Loucy (cell line): ENCODE measurements at regions not wholly inside any gene's neighbourhood (a gene's known extent, or its start where the extent isn't known, plus 50 kb on each side); places are given as distances from the start of the nearest gene placed in this dataset.

Source experiments
- H2AFZ ChIP-seq: fragments of 200-600 bp; sonication (generic); 2 replicates; pipeline ENCODE4 v1.6.0; 2016; ENCODE audit warnings: antibody characterized with exemption, mild to moderate bottlenecking, low read length, moderate library complexity
- H3F3A ChIP-seq: fragments of 200-600 bp; 2 replicates; pipeline ENCODE4 v1.6.0; 2016; ENCODE audit warnings: antibody characterized with exemption, low read depth, mild to moderate bottlenecking
- H3K27me3 ChIP-seq: fragments of 200-600 bp; sonication (generic); 2 replicates; pipeline ENCODE4 v1.6.1; 2014; ENCODE audit warnings: low read length, mild to moderate bottlenecking; ENCODE audit not compliant: insufficient read depth, poor library complexity, severe bottlenecking
- H3K36me3 ChIP-seq: fragments of 200-600 bp; sonication (generic); 2 replicates; pipeline ENCODE4 v1.6.1; 2016; ENCODE audit warnings: low read length; ENCODE audit not compliant: insufficient read depth
- H3K4me1 ChIP-seq: fragments of 200-600 bp; sonication (generic); 2 replicates; pipeline ENCODE4 v1.5.1; 2014; ENCODE audit warnings: low read length, mild to moderate bottlenecking; ENCODE audit not compliant: insufficient read depth, poor library complexity, severe bottlenecking
- H3K4me2 ChIP-seq: fragments of 200-600 bp; sonication (generic); 2 replicates; pipeline ENCODE4 v1.6.0; 2014; ENCODE audit warnings: antibody characterized with exemption, low read length, low read depth, mild to moderate bottlenecking; ENCODE audit not compliant: poor library complexity, severe bottlenecking
- H3K4me3 ChIP-seq: fragments of 200-600 bp; sonication (generic); 2 replicates; pipeline ENCODE4 v1.5.1; 2014; ENCODE audit warnings: low read length, mild to moderate bottlenecking, mixed read lengths; ENCODE audit not compliant: poor library complexity, severe bottlenecking
- H3K79me2 ChIP-seq: fragments of 200-600 bp; sonication (generic); 2 replicates; pipeline ENCODE4 v1.6.1; 2014; ENCODE audit warnings: low read length; ENCODE audit not compliant: insufficient read depth
- H3K9ac ChIP-seq: fragments of 200-600 bp; sonication (generic); 2 replicates; pipeline ENCODE4 v1.6.0; 2014; ENCODE audit warnings: mild to moderate bottlenecking, low read depth, low read length, moderate library complexity; ENCODE audit not compliant: poor library complexity, severe bottlenecking
- H3K9me2 ChIP-seq: fragments of 200-600 bp; sonication (generic); replicated peaks from 2 replicates; pipeline ENCODE4 v1.6.1; 2016; ENCODE audit warnings: low read depth, low read length, mixed read lengths
- H3K9me3 ChIP-seq: fragments of 200-600 bp; sonication (generic); 2 replicates; pipeline ENCODE4 v1.6.1; 2014; ENCODE audit warnings: mild to moderate bottlenecking, antibody characterized with exemption, low read length, low read depth; ENCODE audit not compliant: insufficient read depth
- H4K20me1 ChIP-seq: fragments of 200-600 bp; sonication (generic); 2 replicates; pipeline ENCODE4 v1.6.0; 2014; ENCODE audit warnings: antibody characterized with exemption, low read length, mild to moderate bottlenecking; ENCODE audit not compliant: insufficient read depth, poor library complexity, severe bottlenecking
- EZH2phosphoT487 ChIP-seq: fragments of 200-600 bp; IDR thresholded peaks from 2 replicates; pipeline ENCODE4 v1.6.1; 2018; ENCODE audit warnings: antibody characterized with exemption, mild to moderate bottlenecking, moderate library complexity, borderline replicate concordance
- TF ChIP-seq, protein P1 (sequence below): fragments of 200-600 bp; sonication (generic); conservative IDR thresholded peaks from 2 replicates; pipeline ENCODE4 v1.5.1; 2014; ENCODE audit warnings: mild to moderate bottlenecking, antibody characterized with exemption, low read length

DNA sequence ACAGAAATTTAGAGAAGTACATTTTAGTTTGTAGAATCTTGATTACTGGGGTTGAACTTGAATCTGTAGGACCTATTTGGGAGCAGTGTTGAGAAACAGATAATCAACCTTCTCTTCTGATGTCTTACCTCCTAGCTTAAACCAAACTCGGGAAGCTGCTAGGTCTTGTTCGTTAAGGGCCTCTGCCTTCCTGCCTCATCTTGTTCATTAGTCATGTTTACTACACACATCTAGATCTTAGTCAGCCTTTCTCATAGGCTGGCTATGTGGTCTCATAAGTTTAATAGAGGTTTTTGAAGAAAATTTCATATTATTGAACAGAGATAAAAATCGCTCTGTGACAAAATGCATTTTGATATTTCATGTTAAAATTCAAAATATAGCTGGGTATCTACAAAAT is 331.0 kb upstream of the EDIL3 start:
- Histone ChIP-seq H3K9ac (no peak overlapping the region), H2AFZ (no peak overlapping the region), H3K9me3 (no peaks in the 10 kb centered on the region), H3K4me1 (no peaks in the 10 kb centered on the region), H3K79me2 (no peaks in the 10 kb centered on the region), H3F3A (no peaks in the 10 kb centered on the region), H3K4me3 (no peak overlapping the region), H3K27me3 (no peaks in the 10 kb centered on the region), H3K4me2 (no peak overlapping the region), H3K36me3 (no peaks in the 10 kb centered on the region), H4K20me1 (no peaks in the 10 kb centered on the region), H3K9me2 (no peaks in the 10 kb centered on the region)
- TF ChIP-seq EZH2phosphoT487 = no peak
- TF ChIP-seq, protein P1, sequence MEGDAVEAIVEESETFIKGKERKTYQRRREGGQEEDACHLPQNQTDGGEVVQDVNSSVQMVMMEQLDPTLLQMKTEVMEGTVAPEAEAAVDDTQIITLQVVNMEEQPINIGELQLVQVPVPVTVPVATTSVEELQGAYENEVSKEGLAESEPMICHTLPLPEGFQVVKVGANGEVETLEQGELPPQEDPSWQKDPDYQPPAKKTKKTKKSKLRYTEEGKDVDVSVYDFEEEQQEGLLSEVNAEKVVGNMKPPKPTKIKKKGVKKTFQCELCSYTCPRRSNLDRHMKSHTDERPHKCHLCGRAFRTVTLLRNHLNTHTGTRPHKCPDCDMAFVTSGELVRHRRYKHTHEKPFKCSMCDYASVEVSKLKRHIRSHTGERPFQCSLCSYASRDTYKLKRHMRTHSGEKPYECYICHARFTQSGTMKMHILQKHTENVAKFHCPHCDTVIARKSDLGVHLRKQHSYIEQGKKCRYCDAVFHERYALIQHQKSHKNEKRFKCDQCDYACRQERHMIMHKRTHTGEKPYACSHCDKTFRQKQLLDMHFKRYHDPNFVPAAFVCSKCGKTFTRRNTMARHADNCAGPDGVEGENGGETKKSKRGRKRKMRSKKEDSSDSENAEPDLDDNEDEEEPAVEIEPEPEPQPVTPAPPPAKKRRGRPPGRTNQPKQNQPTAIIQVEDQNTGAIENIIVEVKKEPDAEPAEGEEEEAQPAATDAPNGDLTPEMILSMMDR = no peak

DNA sequence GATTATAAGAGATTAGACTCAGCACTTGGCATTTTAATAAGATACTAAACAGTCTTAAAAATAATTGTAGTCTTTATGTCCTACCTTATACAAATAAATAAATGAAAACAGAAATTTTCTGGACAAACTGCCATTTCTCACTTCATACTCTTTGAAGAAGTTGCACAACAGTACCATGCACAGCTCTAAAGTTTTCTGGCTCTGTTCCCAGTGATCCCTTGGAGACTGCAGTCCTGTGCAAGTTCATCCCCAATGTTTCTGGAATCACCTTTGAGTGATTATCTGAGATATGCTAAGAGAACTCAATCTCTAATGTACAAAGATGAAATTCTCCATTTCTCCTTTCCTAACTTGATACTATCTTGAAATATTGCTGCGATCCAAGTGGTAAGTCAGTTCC is 330.4 kb upstream of the EDIL3 start:
- H4K20me1 ChIP-seq = no peaks in the 10 kb centered on the region
- H3K4me3 ChIP-seq = no peak overlapping the region
- no peaks in the 10 kb centered on the region for H3K9me2 ChIP-seq
- no peak overlapping the region for H2AFZ ChIP-seq
- no peaks in the 10 kb centered on the region for H3K4me1 ChIP-seq
- H3K27me3 ChIP-seq = no peaks in the 10 kb centered on the region
- H3K36me3 ChIP-seq = no peaks in the 10 kb centered on the region
- H3F3A ChIP-seq = no peaks in the 10 kb centered on the region
- no peak overlapping the region for H3K4me2 ChIP-seq
- H3K79me2 ChIP-seq = no peaks in the 10 kb centered on the region
- H3K9me3 ChIP-seq = no peaks in the 10 kb centered on the region
- TF ChIP-seq, protein P1 = no peak
- TF ChIP-seq EZH2phosphoT487 = no peak
- no peak overlapping the region for H3K9ac ChIP-seq

DNA sequence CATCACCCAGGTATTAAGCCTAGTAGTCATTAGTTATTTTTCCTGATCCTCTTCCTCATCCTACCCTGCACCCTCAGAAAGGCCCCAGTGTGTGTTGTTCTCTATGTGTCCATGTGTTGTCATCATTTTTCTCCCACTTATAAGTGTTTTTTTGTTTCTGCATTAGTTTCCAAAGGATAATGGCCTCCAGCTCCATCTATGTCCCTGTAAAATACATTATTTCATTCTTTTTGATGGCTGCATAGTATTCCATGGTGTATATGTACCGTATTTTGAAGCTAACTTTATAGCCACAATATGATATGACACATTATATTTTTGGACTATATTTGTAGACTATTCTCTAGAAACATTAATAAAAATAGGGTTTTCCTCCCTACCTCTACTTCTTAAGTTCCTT is 324.4 kb upstream of the EDIL3 start:
- H4K20me1 ChIP-seq = no peaks in the 10 kb centered on the region
- no peak for TF ChIP-seq EZH2phosphoT487
- TF ChIP-seq, protein P1 = no peak
- H3F3A ChIP-seq = no peaks in the 10 kb centered on the region
- H3K79me2 ChIP-seq = no peaks in the 10 kb centered on the region
- H2AFZ ChIP-seq = no peak overlapping the region
- H3K4me2 ChIP-seq = no peak overlapping the region
- no peak overlapping the region for H3K4me3 ChIP-seq
- no peaks in the 10 kb centered on the region for H3K9me2 ChIP-seq
- no peaks in the 10 kb centered on the region for H3K36me3 ChIP-seq
- no peaks in the 10 kb centered on the region for H3K4me1 ChIP-seq
- H3K27me3 ChIP-seq = no peaks in the 10 kb centered on the region
- H3K9ac ChIP-seq = no peak overlapping the region
- H3K9me3 ChIP-seq = no peaks in the 10 kb centered on the region
